GM12892 (cell line): ENCODE measurements at regions not wholly inside any gene's neighbourhood (a gene's known extent, or its start where the extent isn't known, plus 50 kb on each side); places are given as distances from the start of the nearest gene placed in this dataset.

Experiments used
- POLR2A ChIP-seq: IDR thresholded peaks from 2 replicates; pipeline ENCODE4 v1.6.1; 2011; ENCODE audit warnings: low read depth, low read length, control low read depth
- POLR2AphosphoS5 ChIP-seq: IDR thresholded peaks from 2 replicates; pipeline ENCODE4 v1.6.1; 2011; ENCODE audit warnings: low read depth, low read length, control low read depth

GRCh38 chr3:163657088-163657487 lies 1421.2 kb downstream of the SI start:
- TF ChIP-seq POLR2A (no peak), POLR2AphosphoS5 (no peak)
